Parathyroid adenoma (tissue), 2 donors: ENCODE measurements at regions not wholly inside any gene's neighbourhood (a gene's known extent, or its start where the extent isn't known, plus 50 kb on each side); places are given as distances from the start of the nearest gene placed in this dataset.

Source experiments
- H2AFZ ChIP-seq: fragments of 300-600 bp; sonication (generic); one replicate; pipeline ENCODE4 v1.7.0; 2017; ENCODE audit warnings: antibody characterized with exemption, mild to moderate bottlenecking
- H3K27ac ChIP-seq: fragments of 300-600 bp; sonication (generic); one replicate; pipeline ENCODE4 v1.7.0; 2017
- H3K27me3 ChIP-seq: fragments of 300-600 bp; sonication (generic); one replicate; pipeline ENCODE4 v1.7.0; 2017; ENCODE audit warnings: low read length; ENCODE audit not compliant: control insufficient read depth, insufficient read depth
- H3K36me3 ChIP-seq: fragments of 300-600 bp; sonication (generic); one replicate; pipeline ENCODE4 v1.7.0; 2017; ENCODE audit warnings: low read length; ENCODE audit not compliant: control insufficient read depth, insufficient read depth
- H3K4me1 ChIP-seq: fragments of 300-600 bp; sonication (generic); one replicate; pipeline ENCODE4 v1.7.0; 2017; ENCODE audit warnings: control low read depth
- H3K4me2 ChIP-seq: fragments of 300-600 bp; sonication (generic); one replicate; pipeline ENCODE4 v1.7.0; 2017; ENCODE audit warnings: low read length
- H3K4me3 ChIP-seq: fragments of 300-600 bp; sonication (generic); one replicate; pipeline ENCODE4 v1.7.0; 2017; ENCODE audit warnings: low read depth, low read length
- H3K79me2 ChIP-seq: fragments of 300-600 bp; sonication (generic); one replicate; pipeline ENCODE4 v1.7.0; 2017; ENCODE audit warnings: control low read depth
- H3K9ac ChIP-seq: fragments of 300-600 bp; sonication (generic); one replicate; pipeline ENCODE4 v1.7.0; 2017; ENCODE audit warnings: mild to moderate bottlenecking
- H3K9me3 ChIP-seq: fragments of 300-600 bp; sonication (generic); one replicate; pipeline ENCODE4 v1.7.0; 2017; ENCODE audit warnings: low read length; ENCODE audit not compliant: control insufficient read depth
- CTCF ChIP-seq: fragments of 300-600 bp; sonication (generic); IDR thresholded peaks from one replicate; pipeline ENCODE4 v1.7.0; 2017; ENCODE audit warnings: antibody characterized with exemption, mild to moderate bottlenecking
- donor health status: primary hyperparathyroidism.

GRCh38 chr2:155169317-155169716, 470.8 kb downstream of the KCNJ3 start:
- Histone ChIP-seq H3K27me3 (no peaks in the 10 kb centered on the region), H3K36me3 (no peaks in the 10 kb centered on the region), H3K4me1 (no peaks in the 10 kb centered on the region), H3K9ac (no peak overlapping the region), H3K9me3 (no peaks in the 10 kb centered on the region), H3K4me2 (no peak overlapping the region), H3K79me2 (no peaks in the 10 kb centered on the region), H3K4me3 (no peak overlapping the region), H2AFZ (no peak overlapping the region), H3K27ac (no peak overlapping the region)
- TF ChIP-seq CTCF = no peak

GRCh38 chr2:155162494-155162893, 464.0 kb downstream of the KCNJ3 start:
- no peak overlapping the region for H3K9ac ChIP-seq
- no peaks in the 10 kb centered on the region for H3K79me2 ChIP-seq
- H3K27ac ChIP-seq = no peak overlapping the region
- no peaks in the 10 kb centered on the region for H3K4me1 ChIP-seq
- H3K36me3 ChIP-seq = no peaks in the 10 kb centered on the region
- no peak overlapping the region for H3K4me2 ChIP-seq
- H3K27me3 ChIP-seq = no peaks in the 10 kb centered on the region
- H2AFZ ChIP-seq = no peak overlapping the region
- no peak overlapping the region for H3K4me3 ChIP-seq
- H3K9me3 ChIP-seq = no peaks in the 10 kb centered on the region
- TF ChIP-seq CTCF = no peak

GRCh38 chr2:155161314-155161713, 462.8 kb downstream of the KCNJ3 start:
- Histone ChIP-seq H3K4me3 (no peak overlapping the region), H3K79me2 (no peaks in the 10 kb centered on the region), H3K4me1 (no peaks in the 10 kb centered on the region), H3K9me3 (no peaks in the 10 kb centered on the region), H2AFZ (no peak overlapping the region), H3K9ac (no peak overlapping the region), H3K4me2 (no peak overlapping the region), H3K36me3 (no peaks in the 10 kb centered on the region), H3K27me3 (no peaks in the 10 kb centered on the region), H3K27ac (no peak overlapping the region)
- TF ChIP-seq CTCF = no peak

- Histone ChIP-seq H3K4me2 (no peak overlapping the region), H2AFZ (no peak overlapping the region), H3K9me3 (no peaks in the 10 kb centered on the region), H3K27ac (no peak overlapping the region), H3K9ac (no peak overlapping the region), H3K79me2 (no peaks in the 10 kb centered on the region), H3K36me3 (no peaks in the 10 kb centered on the region), H3K4me1 (peaks cover 18% of the 10 kb centered on the region), H3K27me3 (no peaks in the 10 kb centered on the region), H3K4me3 (no peak overlapping the region)
- no peak for TF ChIP-seq CTCF
These were observed 459.2 kb downstream of the KCNJ3 start for GRCh38 chr2:155157711-155158110.

- H3K79me2 ChIP-seq = no peaks in the 10 kb centered on the region
- no peak overlapping the region for H3K4me3 ChIP-seq
- H3K9me3 ChIP-seq = no peaks in the 10 kb centered on the region
- no peak overlapping the region for H3K9ac ChIP-seq
- peaks cover 18% of the 10 kb centered on the region for H3K4me1 ChIP-seq
- no peak overlapping the region for H3K4me2 ChIP-seq
- no peak overlapping the region for H2AFZ ChIP-seq
- no peak for TF ChIP-seq CTCF
- no peaks in the 10 kb centered on the region for H3K27me3 ChIP-seq
- H3K27ac ChIP-seq = no peak overlapping the region
- H3K36me3 ChIP-seq = no peaks in the 10 kb centered on the region
These were observed 458.6 kb downstream of the KCNJ3 start for GRCh38 chr2:155157065-155157464.
